ENCODE measurements at regions not wholly inside any gene's neighbourhood (a gene's known extent, or its start where the extent isn't known, plus 50 kb on each side); places are given as distances from the start of the nearest gene placed in this dataset.

- DNase-seq = peak in 7 of 58 donors; percentile 5 to 41 (median 20)
Observed at GRCh38 chr12:127836802-127837201, 430.2 kb upstream of the TMEM132C start.

DNA sequence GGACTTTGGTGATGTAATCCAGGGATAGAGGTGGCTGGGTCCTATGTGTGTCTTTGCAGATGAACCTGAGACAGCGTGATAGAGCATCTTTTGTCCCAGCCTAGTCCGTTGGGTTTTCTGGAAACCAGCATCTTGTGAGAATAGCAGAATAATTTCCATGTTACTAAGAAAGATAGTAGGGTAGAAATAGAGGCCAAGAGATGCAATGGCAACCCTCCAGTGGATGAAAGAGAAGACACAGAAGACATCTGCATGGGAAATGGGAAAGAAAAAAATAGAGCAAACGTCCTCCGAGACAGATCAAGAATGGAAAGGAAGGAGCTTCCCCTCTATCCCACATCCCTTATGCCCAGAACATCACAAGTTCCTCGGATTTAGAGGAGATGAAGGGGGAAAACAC is 409.3 kb upstream of the TMEM132C start:
- DNase-seq = no peak

DNA sequence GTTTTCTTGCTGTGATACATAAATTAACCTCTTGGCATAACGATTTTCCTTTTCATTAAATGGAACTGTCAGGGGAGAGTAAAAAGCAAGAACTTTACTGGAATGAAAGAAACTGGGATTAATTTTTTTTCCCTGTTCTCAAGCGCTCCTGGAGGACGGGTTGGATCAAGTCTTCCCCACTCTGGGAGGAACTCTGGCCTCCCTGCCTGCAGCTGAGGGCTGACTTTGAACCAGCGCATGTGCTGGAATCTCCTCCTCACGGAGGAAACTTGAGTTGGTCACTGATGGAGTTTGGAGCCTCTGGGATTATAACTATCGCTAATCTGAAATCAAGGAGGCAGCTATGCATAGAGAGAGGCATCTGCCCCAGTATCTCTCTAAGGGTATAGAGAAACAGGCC is 406.4 kb upstream of the TMEM132C start:
- no peak for DNase-seq

DNA sequence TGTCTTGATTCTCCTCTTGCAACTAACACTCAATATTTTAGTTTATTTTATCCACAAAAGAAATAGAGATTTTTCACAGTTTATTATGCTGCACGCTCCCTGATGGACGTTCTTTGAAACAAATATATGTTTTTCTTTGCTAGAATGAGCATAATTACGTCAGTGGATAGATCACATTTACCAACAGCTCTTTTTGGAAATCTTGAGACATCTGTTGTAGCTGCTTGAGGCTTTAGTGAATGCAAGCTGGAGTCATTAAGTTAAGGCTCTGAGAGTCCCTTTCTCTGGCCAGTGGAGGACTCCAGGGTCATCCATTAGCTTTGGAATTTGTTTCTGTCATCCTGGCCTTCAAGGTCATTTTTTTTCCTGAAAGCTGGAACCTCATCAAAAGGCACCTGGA is 405.6 kb upstream of the TMEM132C start:
- no peak for DNase-seq

DNA sequence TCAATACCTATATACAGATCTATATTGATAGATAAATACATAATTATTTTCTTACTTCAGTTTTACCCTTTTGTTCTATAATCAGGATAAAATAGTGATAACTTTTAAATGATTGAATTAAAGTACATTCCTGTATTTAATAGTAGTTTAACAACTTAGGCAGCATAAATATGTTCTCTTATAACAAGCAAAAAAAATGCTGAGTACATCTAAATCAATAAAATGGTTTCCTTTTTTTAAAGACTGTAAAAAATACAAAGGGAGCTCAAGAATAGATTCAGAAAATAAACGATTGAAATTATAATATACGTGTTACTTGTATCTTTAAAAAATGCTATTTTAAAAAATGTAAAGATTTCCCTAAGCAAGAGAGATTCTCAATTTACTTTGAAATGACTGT is 393.7 kb upstream of the TMEM132C start:
- no peak for DNase-seq

- DNase-seq = peak in 1 of 58 donors; percentile 60
Observed at GRCh38 chr12:127881371-127882140, 385.4 kb upstream of the TMEM132C start.

GRCh38 chr12:127883013-127883412 is 384.0 kb upstream of the TMEM132C start:
- DNase-seq = no peak

GRCh38 chr12:127885954-127886750 is 380.8 kb upstream of the TMEM132C start:
- no peak for DNase-seq

DNA sequence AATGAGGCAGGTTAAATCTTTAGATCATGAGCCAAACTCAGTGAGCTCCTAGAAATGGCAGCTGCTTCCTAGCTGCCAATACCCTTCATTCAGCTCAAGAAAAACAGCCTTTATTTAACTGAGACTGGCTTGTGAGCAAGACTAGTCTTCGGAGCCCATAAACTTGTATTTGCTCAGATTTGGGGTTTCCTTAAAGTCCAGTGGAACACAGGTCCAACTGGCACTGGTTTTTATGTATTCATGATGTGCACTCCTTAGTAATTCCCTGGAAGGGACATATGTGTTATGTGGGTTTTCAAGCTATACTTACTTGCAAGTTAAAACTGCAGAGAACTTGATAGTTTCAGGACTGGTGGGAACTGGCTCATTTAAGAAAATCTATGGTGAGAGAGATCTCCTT is 380.1 kb upstream of the TMEM132C start:
- DNase-seq = peak in 1 of 58 donors; percentile 37

DNA sequence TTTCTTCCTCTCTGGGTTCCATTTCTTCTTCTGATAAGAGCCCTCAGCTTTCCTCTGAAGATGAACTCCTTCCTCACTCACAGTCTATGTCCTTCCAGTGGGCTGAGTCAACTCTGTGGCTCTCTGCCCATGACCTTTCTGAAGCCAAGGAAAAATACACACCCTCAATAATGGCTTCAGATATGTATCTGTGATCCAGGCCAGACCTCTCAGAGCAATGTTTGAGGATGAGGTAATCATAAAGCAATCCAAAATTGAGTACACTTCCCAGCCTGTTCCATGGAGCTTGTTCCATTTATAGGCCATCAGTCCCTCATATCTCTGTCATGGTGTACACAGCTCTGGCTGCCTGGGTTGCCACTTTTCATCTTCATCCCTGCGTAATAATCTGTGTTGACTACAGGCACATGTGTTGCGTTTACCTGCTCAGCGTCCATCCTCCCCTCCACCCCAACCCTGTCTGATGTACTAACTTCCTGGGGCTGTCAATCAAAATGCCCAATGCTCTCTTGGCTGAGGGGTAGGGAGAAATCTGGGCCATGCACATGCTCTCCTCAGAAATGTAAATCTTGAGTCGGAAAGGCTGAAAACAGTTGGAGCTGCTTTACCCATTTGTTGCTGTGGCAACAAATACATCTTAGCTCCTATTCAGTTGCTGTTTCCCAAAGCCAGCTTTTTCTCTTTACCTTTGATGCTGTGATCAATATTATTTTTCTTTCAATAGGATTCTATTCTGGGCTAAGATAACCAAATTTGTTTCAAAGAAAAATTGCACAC is 377.8 kb upstream of the TMEM132C start:
- DNase-seq = peak in 3 of 58 donors; percentile 1 to 18 (median 7)

GRCh38 chr12:127893895-127894609 is 372.9 kb upstream of the TMEM132C start:
- peak in 20 of 58 donors; percentile 1 to 70 (median 19) for DNase-seq

DNA sequence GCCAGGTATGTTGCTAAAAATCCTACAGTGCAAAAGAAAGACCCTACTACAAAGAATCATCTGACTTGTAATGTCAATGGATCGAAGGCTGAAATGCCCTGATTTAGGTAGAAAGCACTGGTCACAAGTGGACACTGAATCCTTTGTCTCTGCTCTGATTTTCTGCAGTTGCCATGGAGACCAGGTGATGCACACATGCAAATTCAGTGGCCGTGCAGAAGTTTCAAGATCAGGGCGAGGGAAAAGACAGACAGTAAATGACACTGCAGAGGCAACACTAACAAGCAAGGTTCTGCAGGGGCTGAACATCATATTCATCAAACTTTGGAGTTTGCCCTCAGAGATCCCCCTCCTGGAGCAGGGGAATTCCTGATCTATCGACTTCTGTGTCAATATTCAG is 370.3 kb upstream of the TMEM132C start:
- DNase-seq = no peak

- DNase-seq = no peak
Observed at GRCh38 chr12:127898616-127899015, 368.4 kb upstream of the TMEM132C start.

- DNase-seq = no peak
Observed at GRCh38 chr12:127899971-127900370, 367.0 kb upstream of the TMEM132C start.

DNA sequence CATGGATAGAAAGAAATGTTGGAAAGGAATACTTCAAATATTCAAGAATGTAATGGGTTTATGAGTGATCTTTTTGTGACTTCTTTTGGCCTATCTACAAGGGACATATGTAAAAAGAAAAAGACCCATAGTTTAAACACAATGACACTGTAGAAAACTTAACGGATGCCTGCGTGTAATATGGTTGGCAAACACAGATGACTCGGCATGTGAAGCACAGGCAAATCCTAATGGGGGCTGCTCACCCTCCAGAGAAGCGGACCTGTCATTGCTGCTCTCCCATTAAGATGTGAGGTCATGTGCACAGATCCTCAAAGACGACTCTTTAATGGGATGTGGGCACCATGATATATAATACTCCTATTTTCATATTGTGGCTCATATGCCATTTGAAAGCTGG is 366.6 kb upstream of the TMEM132C start:
- DNase-seq = no peak

DNA sequence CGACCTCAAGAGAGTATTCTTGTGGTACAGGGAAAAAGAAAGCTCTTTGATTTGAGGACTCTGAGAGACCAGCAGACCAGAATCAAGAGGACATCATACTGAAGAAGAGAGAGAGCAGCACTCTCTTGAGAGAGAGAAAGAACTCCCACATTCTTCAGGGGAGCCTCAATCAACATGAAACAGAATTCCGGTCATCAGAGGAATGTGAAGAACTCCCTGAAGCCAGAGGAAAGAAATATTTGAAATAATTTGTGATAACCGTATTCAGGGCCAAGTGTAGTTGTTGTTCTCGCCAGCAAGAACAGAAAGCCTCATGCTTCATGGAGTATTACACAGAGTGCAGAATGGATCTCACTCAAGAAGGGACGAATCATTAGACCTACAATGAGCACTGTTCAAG is 363.8 kb upstream of the TMEM132C start:
- no peak for DNase-seq

- DNase-seq = no peak
Observed at GRCh38 chr12:127909041-127909440, 357.9 kb upstream of the TMEM132C start.

- DNase-seq = no peak
Observed at GRCh38 chr12:127911291-127911690, 355.7 kb upstream of the TMEM132C start.

GRCh38 chr12:127912035-127912665 is 354.8 kb upstream of the TMEM132C start:
- DNase-seq = no peak

- no peak for DNase-seq
Observed at GRCh38 chr12:127923501-127923900, 343.5 kb upstream of the TMEM132C start.

GRCh38 chr12:127925971-127926370 is 341.0 kb upstream of the TMEM132C start:
- peak in 48 of 58 donors; percentile 9 to 75 (median 36) for DNase-seq
